OCI-LY1 (cell line): ENCODE measurements at regions not wholly inside any gene's neighbourhood (a gene's known extent, or its start where the extent isn't known, plus 50 kb on each side); places are given as distances from the start of the nearest gene placed in this dataset.

Source experiments
- EZH2 ChIP-seq: fragments of 200-600 bp; sonication (generic), shearing (Covaris generic); IDR thresholded peaks from 2 replicates; pipeline ENCODE4 v1.8.0; 2017; ENCODE audit warnings: borderline replicate concordance, mixed run types, mild to moderate bottlenecking, antibody characterized with exemption, low read length, moderate library complexity, mixed read lengths
- TF ChIP-seq, protein P1 (sequence below): fragments of 200-600 bp; sonication (generic), shearing (Covaris generic); IDR thresholded peaks from 2 replicates; pipeline ENCODE4 v1.5.1; 2017; ENCODE audit warnings: mild to moderate bottlenecking, antibody characterized with exemption, low read length, moderate library complexity, mixed read lengths

DNA sequence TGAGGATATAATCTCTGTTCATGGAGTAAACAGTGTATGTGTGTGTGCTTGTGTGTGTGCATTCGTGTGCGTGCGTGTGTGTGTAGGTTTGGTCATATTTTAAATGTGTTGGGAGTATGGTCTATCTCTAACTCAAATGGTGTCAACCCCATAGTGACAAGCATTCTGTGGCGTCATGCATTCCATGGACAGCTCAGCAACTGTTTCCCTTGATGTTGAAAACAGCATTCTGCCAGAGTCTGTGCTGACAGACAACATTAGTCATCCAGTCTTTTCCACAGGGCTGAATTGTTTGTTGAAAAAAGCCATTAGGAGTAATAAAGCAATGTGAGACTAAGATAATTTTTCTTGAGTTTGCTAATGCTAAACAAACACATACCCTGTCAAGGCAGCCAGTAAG, 706.6 kb downstream of the PCDH19 start:
- TF ChIP-seq, protein P1, sequence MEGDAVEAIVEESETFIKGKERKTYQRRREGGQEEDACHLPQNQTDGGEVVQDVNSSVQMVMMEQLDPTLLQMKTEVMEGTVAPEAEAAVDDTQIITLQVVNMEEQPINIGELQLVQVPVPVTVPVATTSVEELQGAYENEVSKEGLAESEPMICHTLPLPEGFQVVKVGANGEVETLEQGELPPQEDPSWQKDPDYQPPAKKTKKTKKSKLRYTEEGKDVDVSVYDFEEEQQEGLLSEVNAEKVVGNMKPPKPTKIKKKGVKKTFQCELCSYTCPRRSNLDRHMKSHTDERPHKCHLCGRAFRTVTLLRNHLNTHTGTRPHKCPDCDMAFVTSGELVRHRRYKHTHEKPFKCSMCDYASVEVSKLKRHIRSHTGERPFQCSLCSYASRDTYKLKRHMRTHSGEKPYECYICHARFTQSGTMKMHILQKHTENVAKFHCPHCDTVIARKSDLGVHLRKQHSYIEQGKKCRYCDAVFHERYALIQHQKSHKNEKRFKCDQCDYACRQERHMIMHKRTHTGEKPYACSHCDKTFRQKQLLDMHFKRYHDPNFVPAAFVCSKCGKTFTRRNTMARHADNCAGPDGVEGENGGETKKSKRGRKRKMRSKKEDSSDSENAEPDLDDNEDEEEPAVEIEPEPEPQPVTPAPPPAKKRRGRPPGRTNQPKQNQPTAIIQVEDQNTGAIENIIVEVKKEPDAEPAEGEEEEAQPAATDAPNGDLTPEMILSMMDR: no peak
- TF ChIP-seq EZH2: no peak
